Kidney (tissue), 13 donors: ENCODE measurements at regions not wholly inside any gene's neighbourhood (a gene's known extent, or its start where the extent isn't known, plus 50 kb on each side); places are given as distances from the start of the nearest gene placed in this dataset.

Experiments used
- DNase-seq, 5 donors: peaks; one replicate each; pipeline ENCODE4 v3.0.0-alpha.2; 2013 to 2020
- FAIRE-seq: peaks from 2 replicates; lab custom pipeline; 2012; peaks lifted over from hg19 to GRCh38; lab: Jason Lieb, UNC
- H3K27ac ChIP-seq, 2 donors: one replicate each; pipeline ENCODE4 v1.7.0; 2013; ENCODE audit warnings: low read depth in 2 of 2, low read length in 2 of 2, inconsistent platforms in 1 of 2
- H3K27me3 ChIP-seq: one replicate; pipeline ENCODE4 v1.7.1; 2013; ENCODE audit warnings: low read length, inconsistent platforms; ENCODE audit not compliant: control insufficient read depth, insufficient read depth
- H3K36me3 ChIP-seq, 3 donors: one replicate each; pipeline versions ENCODE4 v1.7.0 to v1.7.1; 2013; ENCODE audit warnings: low read length in 3 of 3, control low read depth in 1 of 3, inconsistent platforms in 1 of 3; ENCODE audit not compliant: insufficient read depth in 3 of 3, control insufficient read depth in 2 of 3
- H3K4me1 ChIP-seq, 3 donors: one replicate each; pipeline versions ENCODE4 v1.7.0 to v1.7.1; 2013; ENCODE audit warnings: low read length in 3 of 3, inconsistent platforms in 1 of 3, low read depth in 1 of 3; ENCODE audit not compliant: control insufficient read depth in 2 of 3, insufficient read depth in 2 of 3
- H3K4me3 ChIP-seq, 3 donors: one replicate each; pipeline versions ENCODE4 v1.7.0 to v1.8.1; 2013; ENCODE audit warnings: low read length in 3 of 3, control low read depth in 1 of 3, inconsistent platforms in 1 of 3
- H3K9ac ChIP-seq, 3 donors: one replicate each; pipeline versions ENCODE4 v1.7.0 to v1.7.1; 2013; ENCODE audit warnings: low read length in 3 of 3, control low read depth in 1 of 3, inconsistent platforms in 1 of 3
- H3K9me3 ChIP-seq, 3 donors: one replicate each; pipeline versions ENCODE4 v1.7.0 to v1.7.1; 2013; ENCODE audit warnings: low read length in 3 of 3, control low read depth in 1 of 3, inconsistent platforms in 1 of 3; ENCODE audit not compliant: control insufficient read depth in 2 of 3, insufficient read depth in 1 of 3
- CTCF ChIP-seq: IDR thresholded peaks from 3 replicates; pipeline ENCODE4 v1.5.1; 2012; ENCODE audit warnings: mild to moderate bottlenecking, moderate library complexity, borderline replicate concordance; ENCODE audit not compliant: insufficient read depth; ENCODE audit errors: extremely low read depth
- intact Hi-C: fragments of 100-400 bp; cut with DNase I; formaldehyde crosslinking; loops from one replicate; pipeline ENCODE4 v1.11.1; 2022
- donor health status: control.
- donor health status: control.
- donor health status: control.
- donor health status: control.
- donor health status: control.
- donor health status: DM: yes; HTN: yes; CAD: no.
- donor health status: Normal renal cell carcinoma (clear cell type).

- H3K4me3 ChIP-seq, result no peak overlapping the region
- peaks cover 0 to 5% (median 4%) of the 10 kb centered on the region in 3 donors for H3K4me1 ChIP-seq
- TF ChIP-seq CTCF, result no peak
- H3K27me3 ChIP-seq, result no peaks in the 10 kb centered on the region
- no peak overlapping the region for H3K27ac ChIP-seq
- no peaks in the 10 kb centered on the region for H3K9me3 ChIP-seq
- no peak overlapping the region for H3K9ac ChIP-seq
- FAIRE-seq (no peak), DNase-seq (no peak)
- intact Hi-C loops, result no loop called here
- no peaks in the 10 kb centered on the region for H3K36me3 ChIP-seq
Observed at GRCh38 chr20:40753472-40753871, 64.4 kb upstream of the MAFB start.

- Histone ChIP-seq H3K36me3 (no peaks in the 10 kb centered on the region), H3K27ac (no peak overlapping the region), H3K4me3 (no peak overlapping the region), H3K27me3 (no peaks in the 10 kb centered on the region), H3K9ac (no peak overlapping the region), H3K9me3 (no peaks in the 10 kb centered on the region), H3K4me1 (peaks cover 0 to 5% (median 4%) of the 10 kb centered on the region in 3 donors)
- intact Hi-C loops, result no loop called here
- DNase-seq (peak; percentile 20 to 74 (median 53)), FAIRE-seq (no peak)
- no peak for TF ChIP-seq CTCF
Observed at GRCh38 chr20:40754339-40754943, 65.4 kb upstream of the MAFB start.

- Histone ChIP-seq H3K9ac (no peak overlapping the region), H3K36me3 (no peaks in the 10 kb centered on the region), H3K27ac (no peak overlapping the region), H3K27me3 (no peaks in the 10 kb centered on the region), H3K4me3 (no peak overlapping the region), H3K4me1 (peaks cover 0 to 5% (median 4%) of the 10 kb centered on the region in 3 donors), H3K9me3 (no peaks in the 10 kb centered on the region)
- TF ChIP-seq CTCF, result no peak
- no peak for FAIRE-seq
- no peak for DNase-seq
- intact Hi-C loops, result no loop called here
Observed at GRCh38 chr20:40757087-40757486, 68.1 kb upstream of the MAFB start.

- Histone ChIP-seq H3K27ac (no peak overlapping the region), H3K9ac (no peak overlapping the region), H3K27me3 (no peaks in the 10 kb centered on the region), H3K36me3 (no peaks in the 10 kb centered on the region), H3K9me3 (no peaks in the 10 kb centered on the region), H3K4me1 (peaks cover 0 to 5% (median 4%) of the 10 kb centered on the region in 3 donors), H3K4me3 (no peak overlapping the region)
- DNase-seq, result no peak
- intact Hi-C loops, result no loop called here
- no peak for FAIRE-seq
- no peak for TF ChIP-seq CTCF
Observed at GRCh38 chr20:40758790-40759189, 69.8 kb upstream of the MAFB start.
